ENCODE measurements at regions not wholly inside any gene's neighbourhood (a gene's known extent, or its start where the extent isn't known, plus 50 kb on each side); places are given as distances from the start of the nearest gene placed in this dataset.

DNA sequence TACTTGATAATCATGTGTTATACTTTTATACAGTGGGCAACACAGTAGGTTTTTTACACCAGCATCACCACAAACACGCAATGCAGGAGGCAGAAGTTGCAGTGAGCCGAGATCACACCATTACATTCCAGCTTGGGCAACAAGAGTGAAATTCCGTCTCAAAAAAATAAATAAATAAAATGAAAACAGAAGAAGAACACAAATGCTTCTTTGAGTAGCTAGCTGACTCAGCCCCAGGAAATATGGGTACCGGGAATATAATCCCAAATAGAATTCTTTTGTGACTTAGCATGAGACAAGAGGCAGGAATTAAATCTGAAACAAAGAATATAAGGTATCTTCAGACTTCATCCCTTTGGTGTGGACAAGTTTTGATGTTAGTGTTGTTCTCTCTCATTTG is 164.2 kb upstream of the ATXN1 start:
- H3K4me3 ChIP-seq (ENCODE audit: low read length in 2 of 2) = no peak overlapping the region
- H3K9me3 ChIP-seq (ENCODE audit: control insufficient read depth, low read length) = no peaks in the 10 kb centered on the region
- 71 to 73% methylated on average over 4 of the region's 4 CpGs for WGBS, 2 donors
- no peaks in the 10 kb centered on the region for H3K36me3 ChIP-seq (ENCODE audit: control insufficient read depth in 1 of 2, insufficient read depth in 2 of 2, low read length in 1 of 2)
- no peaks in the 10 kb centered on the region for H3K4me1 ChIP-seq (ENCODE audit: control insufficient read depth in 1 of 2, insufficient read depth in 2 of 2, low read length in 2 of 2)
- no peak for ATAC-seq (ENCODE audit: low FRiP score)
- no peak for DNase-seq
- intact Hi-C loops (cut with DNase I) = no loop called here
- no peaks in the 10 kb centered on the region for H3K27me3 ChIP-seq (ENCODE audit: control insufficient read depth in 1 of 2, insufficient read depth in 2 of 2, low read length in 1 of 2)
- H3K27ac ChIP-seq (ENCODE audit: low read depth in 1 of 2, low read length in 2 of 2) = no peak overlapping the region

DNA sequence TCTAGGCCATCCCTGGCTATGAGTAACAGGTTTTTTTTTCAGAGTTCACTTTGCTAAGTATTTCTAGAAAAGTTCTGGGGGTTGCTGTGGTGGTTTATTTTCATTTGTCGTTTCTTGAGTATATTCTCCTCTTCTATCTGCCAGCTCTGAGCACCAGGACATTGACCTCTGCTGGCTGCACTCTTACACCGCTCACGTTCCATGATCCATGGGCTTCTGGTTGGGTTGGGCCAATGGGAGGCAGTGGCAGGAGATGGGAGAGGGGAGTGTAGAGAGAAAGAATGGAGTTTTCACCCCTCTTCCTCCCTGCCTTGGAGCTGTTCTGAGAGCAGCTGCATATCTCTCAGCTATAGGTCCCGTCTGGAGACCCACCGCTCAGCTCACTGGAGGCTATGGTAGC is 161.0 kb upstream of the ATXN1 start:
- H3K27ac ChIP-seq (ENCODE audit: low read depth in 1 of 2, low read length in 2 of 2) = no peak overlapping the region
- no peaks in the 10 kb centered on the region for H3K36me3 ChIP-seq (ENCODE audit: control insufficient read depth in 1 of 2, insufficient read depth in 2 of 2, low read length in 1 of 2)
- H3K4me3 ChIP-seq (ENCODE audit: low read length in 2 of 2) = no peak overlapping the region
- no peaks in the 10 kb centered on the region for H3K4me1 ChIP-seq (ENCODE audit: control insufficient read depth in 1 of 2, insufficient read depth in 2 of 2, low read length in 2 of 2)
- WGBS, 2 donors = 70 to 81% methylated on average over 5 of the region's 5 CpGs
- ATAC-seq (ENCODE audit: low FRiP score) = no peak
- DNase-seq = no peak
- no peaks in the 10 kb centered on the region for H3K9me3 ChIP-seq (ENCODE audit: control insufficient read depth, low read length)
- intact Hi-C loops (cut with DNase I) = no loop called here
- no peaks in the 10 kb centered on the region for H3K27me3 ChIP-seq (ENCODE audit: control insufficient read depth in 1 of 2, insufficient read depth in 2 of 2, low read length in 1 of 2)

DNA sequence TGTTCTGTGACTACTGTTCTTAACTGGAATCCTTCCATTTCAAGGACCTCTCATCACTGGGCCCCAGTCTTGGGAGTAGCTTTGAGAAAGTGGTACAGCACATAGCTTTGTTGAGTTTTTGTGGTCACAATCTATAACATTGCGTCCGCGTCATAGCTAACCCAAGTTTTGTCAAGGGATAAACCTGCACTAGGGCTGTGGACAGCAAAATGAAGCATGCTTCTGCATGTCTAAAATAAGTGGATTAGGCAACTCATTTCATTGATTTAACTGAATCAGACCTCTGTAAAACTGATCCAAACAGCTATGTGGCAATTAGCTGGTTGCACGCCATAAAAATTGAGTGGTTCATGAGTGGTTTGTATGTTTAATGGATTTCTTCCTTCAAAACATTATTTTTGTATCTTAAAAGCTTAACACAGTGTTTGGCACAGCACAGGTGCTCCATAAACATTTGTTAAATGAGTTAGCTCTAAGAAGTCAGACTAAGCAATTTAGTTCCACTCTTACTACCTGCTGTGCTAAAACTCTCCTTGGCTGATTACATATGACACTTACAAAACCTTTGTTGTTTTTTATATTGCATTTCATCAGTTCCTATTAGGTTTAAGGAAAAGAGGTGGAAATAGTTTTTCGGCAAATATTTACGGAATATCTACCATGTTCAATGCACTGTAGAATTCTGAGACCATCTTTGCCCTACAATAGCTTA is 160.3 kb upstream of the ATXN1 start:
- Histone ChIP-seq H3K9me3 (ENCODE audit: control insufficient read depth, low read length) (no peaks in the 10 kb centered on the region), H3K4me1 (ENCODE audit: control insufficient read depth in 1 of 2, insufficient read depth in 2 of 2, low read length in 2 of 2) (no peaks in the 10 kb centered on the region), H3K4me3 (ENCODE audit: low read length in 2 of 2) (no peak overlapping the region), H3K36me3 (ENCODE audit: control insufficient read depth in 1 of 2, insufficient read depth in 2 of 2, low read length in 1 of 2) (no peaks in the 10 kb centered on the region), H3K27ac (ENCODE audit: low read depth in 1 of 2, low read length in 2 of 2) (no peak overlapping the region), H3K27me3 (ENCODE audit: control insufficient read depth in 1 of 2, insufficient read depth in 2 of 2, low read length in 1 of 2) (no peaks in the 10 kb centered on the region)
- intact Hi-C loops (cut with DNase I) = no loop called here
- WGBS, 2 donors = 81 to 89% methylated on average over 6 of the region's 6 CpGs
- no peak for DNase-seq
- no peak for ATAC-seq (ENCODE audit: low FRiP score)

DNA sequence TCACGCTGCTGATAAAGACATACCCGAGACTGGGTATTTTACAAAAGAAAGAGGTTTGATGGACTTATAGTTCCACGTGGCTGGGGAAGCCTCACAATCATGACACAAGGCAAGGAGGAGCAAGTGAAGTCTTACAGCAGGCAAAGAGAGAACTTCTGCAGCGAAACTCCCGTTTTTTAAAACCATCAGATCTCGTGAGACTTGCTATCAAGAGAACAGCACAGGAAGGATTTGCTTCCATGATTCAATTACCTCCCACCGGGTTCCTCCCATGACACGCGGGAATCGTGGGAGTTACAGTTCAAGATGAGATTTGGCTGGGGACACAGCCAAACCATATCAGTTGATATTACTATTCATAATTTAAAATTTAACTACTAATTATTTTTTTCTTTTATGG is 157.3 kb upstream of the ATXN1 start:
- H3K9me3 ChIP-seq (ENCODE audit: control insufficient read depth, low read length) = no peaks in the 10 kb centered on the region
- H3K27ac ChIP-seq (ENCODE audit: low read depth in 1 of 2, low read length in 2 of 2) = no peak overlapping the region
- intact Hi-C loops (cut with DNase I) = no loop called here
- H3K4me1 ChIP-seq (ENCODE audit: control insufficient read depth in 1 of 2, insufficient read depth in 2 of 2, low read length in 2 of 2) = no peaks in the 10 kb centered on the region
- WGBS, 2 donors = 65 to 68% methylated on average over 10 of the region's 10 CpGs
- ATAC-seq (ENCODE audit: low FRiP score) (no peak), DNase-seq (no peak)
- H3K4me3 ChIP-seq (ENCODE audit: low read length in 2 of 2) = no peak overlapping the region
- no peaks in the 10 kb centered on the region for H3K27me3 ChIP-seq (ENCODE audit: control insufficient read depth in 1 of 2, insufficient read depth in 2 of 2, low read length in 1 of 2)
- H3K36me3 ChIP-seq (ENCODE audit: control insufficient read depth in 1 of 2, insufficient read depth in 2 of 2, low read length in 1 of 2) = no peaks in the 10 kb centered on the region

DNA sequence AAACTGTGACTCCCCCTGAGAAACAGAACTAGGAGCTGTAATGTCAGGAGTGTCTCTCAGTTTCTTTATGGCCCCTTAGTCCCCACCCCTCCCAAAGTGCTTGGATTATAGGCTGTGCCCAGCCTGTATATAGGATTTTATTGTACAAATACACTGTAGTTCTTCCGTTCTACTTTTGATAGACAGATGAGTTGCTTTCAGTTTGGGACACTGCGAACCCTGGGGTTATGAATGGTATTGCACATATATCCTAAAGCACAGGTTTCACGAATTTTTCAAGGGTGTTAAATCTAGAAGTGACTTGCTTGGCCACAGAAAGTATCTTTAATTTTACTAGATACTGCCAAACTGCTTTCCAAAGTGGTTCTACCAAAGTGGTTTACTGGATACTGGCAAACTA is 152.9 kb upstream of the ATXN1 start:
- 86 to 90% methylated on average over 3 of the region's 3 CpGs for WGBS, 2 donors
- Histone ChIP-seq H3K36me3 (ENCODE audit: control insufficient read depth in 1 of 2, insufficient read depth in 2 of 2, low read length in 1 of 2) (no peaks in the 10 kb centered on the region), H3K27me3 (ENCODE audit: control insufficient read depth in 1 of 2, insufficient read depth in 2 of 2, low read length in 1 of 2) (no peaks in the 10 kb centered on the region), H3K4me3 (ENCODE audit: low read length in 2 of 2) (no peak overlapping the region), H3K4me1 (ENCODE audit: control insufficient read depth in 1 of 2, insufficient read depth in 2 of 2, low read length in 2 of 2) (no peaks in the 10 kb centered on the region), H3K27ac (ENCODE audit: low read depth in 1 of 2, low read length in 2 of 2) (no peak overlapping the region), H3K9me3 (ENCODE audit: control insufficient read depth, low read length) (peaks cover 3% of the 10 kb centered on the region)
- ATAC-seq (ENCODE audit: low FRiP score) (no peak), DNase-seq (no peak)
- intact Hi-C loops (cut with DNase I) = no loop called here

DNA sequence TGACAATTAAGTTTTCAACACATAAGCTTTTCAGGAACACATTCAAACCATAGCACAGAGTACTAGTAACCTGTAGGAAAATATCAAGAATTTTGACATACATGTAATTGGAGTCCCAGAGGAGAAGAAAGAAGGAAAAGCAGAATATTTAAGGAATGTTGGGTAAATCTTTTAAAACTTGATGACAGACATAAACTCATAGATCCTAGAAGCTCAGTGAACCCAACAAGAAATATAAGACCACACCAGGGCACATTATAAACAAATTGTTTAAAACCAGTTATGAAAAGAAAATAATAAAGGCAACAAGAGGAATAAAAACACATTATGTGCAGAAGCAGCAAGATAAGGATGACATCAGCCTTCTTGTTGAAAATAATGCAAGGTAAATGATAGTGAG is 151.5 kb upstream of the ATXN1 start:
- ATAC-seq (ENCODE audit: low FRiP score) (no peak), DNase-seq (no peak)
- H3K4me3 ChIP-seq (ENCODE audit: low read length in 2 of 2) = no peak overlapping the region
- H3K9me3 ChIP-seq (ENCODE audit: control insufficient read depth, low read length) = peaks cover 3% of the 10 kb centered on the region
- H3K27me3 ChIP-seq (ENCODE audit: control insufficient read depth in 1 of 2, insufficient read depth in 2 of 2, low read length in 1 of 2) = no peaks in the 10 kb centered on the region
- H3K4me1 ChIP-seq (ENCODE audit: control insufficient read depth in 1 of 2, insufficient read depth in 2 of 2, low read length in 2 of 2) = no peaks in the 10 kb centered on the region
- H3K36me3 ChIP-seq (ENCODE audit: control insufficient read depth in 1 of 2, insufficient read depth in 2 of 2, low read length in 1 of 2) = no peaks in the 10 kb centered on the region
- no peak overlapping the region for H3K27ac ChIP-seq (ENCODE audit: low read depth in 1 of 2, low read length in 2 of 2)
- intact Hi-C loops (cut with DNase I) = no loop called here

DNA sequence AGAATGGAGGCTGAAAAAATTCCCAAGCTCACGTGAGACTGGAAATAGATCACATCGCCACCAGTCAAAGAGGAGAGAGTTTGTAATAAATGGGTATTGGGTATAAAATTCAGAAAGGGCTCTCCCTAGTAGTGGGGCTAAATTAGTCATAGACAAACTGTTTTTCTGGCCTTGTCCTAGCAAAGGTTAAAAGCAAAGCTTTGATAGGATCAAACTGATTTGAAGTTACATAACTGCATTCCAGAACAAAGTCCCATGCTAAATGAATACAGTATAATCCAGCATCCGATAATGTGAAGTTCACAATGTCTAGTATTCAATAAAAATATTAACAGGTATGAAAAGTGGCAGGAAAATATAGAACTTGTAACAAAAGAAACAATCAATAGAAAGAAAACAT is 149.8 kb upstream of the ATXN1 start:
- no peak for ATAC-seq (ENCODE audit: low FRiP score)
- no peak overlapping the region for H3K27ac ChIP-seq (ENCODE audit: low read depth in 1 of 2, low read length in 2 of 2)
- H3K4me3 ChIP-seq (ENCODE audit: low read length in 2 of 2) = no peak overlapping the region
- H3K4me1 ChIP-seq (ENCODE audit: control insufficient read depth in 1 of 2, insufficient read depth in 2 of 2, low read length in 2 of 2) = no peaks in the 10 kb centered on the region
- H3K27me3 ChIP-seq (ENCODE audit: control insufficient read depth in 1 of 2, insufficient read depth in 2 of 2, low read length in 1 of 2) = no peaks in the 10 kb centered on the region
- H3K36me3 ChIP-seq (ENCODE audit: control insufficient read depth in 1 of 2, insufficient read depth in 2 of 2, low read length in 1 of 2) = no peaks in the 10 kb centered on the region
- peaks cover 3% of the 10 kb centered on the region for H3K9me3 ChIP-seq (ENCODE audit: control insufficient read depth, low read length)
- intact Hi-C loops (cut with DNase I) = no loop called here
- DNase-seq = no peak
- WGBS, 2 donors = 68 to 74% methylated on average over 3 of the region's 3 CpGs

DNA sequence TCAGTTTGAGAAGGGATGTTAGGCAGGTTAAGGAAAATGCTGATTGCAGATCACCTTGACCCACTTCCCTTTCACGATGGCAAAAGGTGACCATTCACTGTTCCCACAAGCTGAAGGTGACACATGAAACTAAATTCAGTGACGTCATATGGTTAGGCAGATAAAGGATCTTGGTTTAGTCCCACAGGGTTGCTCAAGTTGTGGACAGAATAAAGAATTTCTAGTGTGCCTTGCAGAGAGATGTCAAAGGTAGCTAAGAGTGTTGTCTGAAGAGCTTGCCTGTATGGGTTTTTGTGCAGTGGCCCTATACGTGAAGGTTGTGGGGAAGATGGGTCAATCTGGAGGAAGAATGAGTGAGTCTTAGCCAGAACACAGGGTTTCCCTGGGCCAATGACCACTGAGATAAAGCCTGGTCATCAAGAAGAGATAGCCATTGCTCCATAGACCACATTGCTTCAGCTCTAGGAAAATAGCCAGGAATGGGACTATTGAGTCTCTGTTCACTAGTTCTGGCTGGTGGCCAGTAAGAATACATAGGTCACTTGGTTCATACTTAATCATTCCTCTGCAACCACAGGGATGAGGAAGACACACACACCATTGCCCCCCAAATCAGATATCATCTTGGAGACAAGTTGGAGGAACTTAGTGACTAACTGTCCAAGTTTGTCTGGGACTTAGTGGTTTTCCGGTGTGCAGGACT is 148.5 kb upstream of the ATXN1 start:
- no peak overlapping the region for H3K27ac ChIP-seq (ENCODE audit: low read depth in 1 of 2, low read length in 2 of 2)
- DNase-seq = no peak
- H3K27me3 ChIP-seq (ENCODE audit: control insufficient read depth in 1 of 2, insufficient read depth in 2 of 2, low read length in 1 of 2) = no peaks in the 10 kb centered on the region
- no peak for ATAC-seq (ENCODE audit: low FRiP score)
- peaks cover 3% of the 10 kb centered on the region for H3K9me3 ChIP-seq (ENCODE audit: control insufficient read depth, low read length)
- no peak overlapping the region for H3K4me3 ChIP-seq (ENCODE audit: low read length in 2 of 2)
- intact Hi-C loops (cut with DNase I) = no loop called here
- no peaks in the 10 kb centered on the region for H3K36me3 ChIP-seq (ENCODE audit: control insufficient read depth in 1 of 2, insufficient read depth in 2 of 2, low read length in 1 of 2)
- no peaks in the 10 kb centered on the region for H3K4me1 ChIP-seq (ENCODE audit: control insufficient read depth in 1 of 2, insufficient read depth in 2 of 2, low read length in 2 of 2)
- WGBS, 2 donors = 91% methylated on average over 4 of the region's 4 CpGs

DNA sequence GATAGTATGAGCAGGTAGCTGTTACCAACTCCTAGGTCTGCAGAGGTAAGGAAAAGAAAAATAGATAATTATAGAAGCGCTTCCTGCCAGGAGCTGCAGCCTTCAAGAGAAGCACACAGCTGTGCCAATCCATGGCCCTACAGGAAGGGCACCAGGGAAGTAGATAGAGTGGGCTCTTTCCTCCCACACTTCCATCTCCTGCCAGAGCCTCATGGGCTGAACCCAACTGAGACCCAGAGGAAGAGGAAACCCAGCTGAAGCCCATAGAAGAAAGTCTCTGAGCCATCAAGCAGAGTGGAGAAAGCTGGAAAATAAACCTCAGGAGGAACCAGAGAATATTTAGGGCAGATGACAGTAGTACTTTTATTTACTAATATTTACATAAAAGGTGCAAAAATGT is 146.7 kb upstream of the ATXN1 start:
- no peaks in the 10 kb centered on the region for H3K36me3 ChIP-seq (ENCODE audit: control insufficient read depth in 1 of 2, insufficient read depth in 2 of 2, low read length in 1 of 2)
- DNase-seq = no peak
- H3K27me3 ChIP-seq (ENCODE audit: control insufficient read depth in 1 of 2, insufficient read depth in 2 of 2, low read length in 1 of 2) = no peaks in the 10 kb centered on the region
- H3K27ac ChIP-seq (ENCODE audit: low read depth in 1 of 2, low read length in 2 of 2) = no peak overlapping the region
- no peak overlapping the region for H3K4me3 ChIP-seq (ENCODE audit: low read length in 2 of 2)
- H3K9me3 ChIP-seq (ENCODE audit: control insufficient read depth, low read length) = peaks cover 3% of the 10 kb centered on the region
- WGBS, 2 donors = 96 to 99% methylated on average over 1 of the region's 1 CpG
- no peak for ATAC-seq (ENCODE audit: low FRiP score)
- intact Hi-C loops (cut with DNase I) = no loop called here
- H3K4me1 ChIP-seq (ENCODE audit: control insufficient read depth in 1 of 2, insufficient read depth in 2 of 2, low read length in 2 of 2) = no peaks in the 10 kb centered on the region
